Loucy (cell line): ENCODE measurements at regions not wholly inside any gene's neighbourhood (a gene's known extent, or its start where the extent isn't known, plus 50 kb on each side); places are given as distances from the start of the nearest gene placed in this dataset.

ENCODE experiments used
- H2AFZ ChIP-seq: fragments of 200-600 bp; sonication (generic); 2 replicates; pipeline ENCODE4 v1.6.0; 2016; ENCODE audit warnings: antibody characterized with exemption, mild to moderate bottlenecking, low read length, moderate library complexity
- H3F3A ChIP-seq: fragments of 200-600 bp; 2 replicates; pipeline ENCODE4 v1.6.0; 2016; ENCODE audit warnings: antibody characterized with exemption, low read depth, mild to moderate bottlenecking
- H3K27me3 ChIP-seq: fragments of 200-600 bp; sonication (generic); 2 replicates; pipeline ENCODE4 v1.6.1; 2014; ENCODE audit warnings: low read length, mild to moderate bottlenecking; ENCODE audit not compliant: insufficient read depth, poor library complexity, severe bottlenecking
- H3K36me3 ChIP-seq: fragments of 200-600 bp; sonication (generic); 2 replicates; pipeline ENCODE4 v1.6.1; 2016; ENCODE audit warnings: low read length; ENCODE audit not compliant: insufficient read depth
- H3K4me1 ChIP-seq: fragments of 200-600 bp; sonication (generic); 2 replicates; pipeline ENCODE4 v1.5.1; 2014; ENCODE audit warnings: low read length, mild to moderate bottlenecking; ENCODE audit not compliant: insufficient read depth, poor library complexity, severe bottlenecking
- H3K4me2 ChIP-seq: fragments of 200-600 bp; sonication (generic); 2 replicates; pipeline ENCODE4 v1.6.0; 2014; ENCODE audit warnings: antibody characterized with exemption, low read length, low read depth, mild to moderate bottlenecking; ENCODE audit not compliant: poor library complexity, severe bottlenecking
- H3K4me3 ChIP-seq: fragments of 200-600 bp; sonication (generic); 2 replicates; pipeline ENCODE4 v1.5.1; 2014; ENCODE audit warnings: low read length, mild to moderate bottlenecking, mixed read lengths; ENCODE audit not compliant: poor library complexity, severe bottlenecking
- H3K79me2 ChIP-seq: fragments of 200-600 bp; sonication (generic); 2 replicates; pipeline ENCODE4 v1.6.1; 2014; ENCODE audit warnings: low read length; ENCODE audit not compliant: insufficient read depth
- H3K9ac ChIP-seq: fragments of 200-600 bp; sonication (generic); 2 replicates; pipeline ENCODE4 v1.6.0; 2014; ENCODE audit warnings: mild to moderate bottlenecking, low read depth, low read length, moderate library complexity; ENCODE audit not compliant: poor library complexity, severe bottlenecking
- H3K9me2 ChIP-seq: fragments of 200-600 bp; sonication (generic); replicated peaks from 2 replicates; pipeline ENCODE4 v1.6.1; 2016; ENCODE audit warnings: low read depth, low read length, mixed read lengths
- H3K9me3 ChIP-seq: fragments of 200-600 bp; sonication (generic); 2 replicates; pipeline ENCODE4 v1.6.1; 2014; ENCODE audit warnings: mild to moderate bottlenecking, antibody characterized with exemption, low read length, low read depth; ENCODE audit not compliant: insufficient read depth
- H4K20me1 ChIP-seq: fragments of 200-600 bp; sonication (generic); 2 replicates; pipeline ENCODE4 v1.6.0; 2014; ENCODE audit warnings: antibody characterized with exemption, low read length, mild to moderate bottlenecking; ENCODE audit not compliant: insufficient read depth, poor library complexity, severe bottlenecking
- CTCF ChIP-seq: fragments of 200-600 bp; sonication (generic); conservative IDR thresholded peaks from 2 replicates; pipeline ENCODE4 v1.5.1; 2014; ENCODE audit warnings: mild to moderate bottlenecking, antibody characterized with exemption, low read length
- EZH2phosphoT487 ChIP-seq: fragments of 200-600 bp; IDR thresholded peaks from 2 replicates; pipeline ENCODE4 v1.6.1; 2018; ENCODE audit warnings: antibody characterized with exemption, mild to moderate bottlenecking, moderate library complexity, borderline replicate concordance

- TF ChIP-seq CTCF (no peak), EZH2phosphoT487 (no peak)
- Histone ChIP-seq H3K9ac (no peak overlapping the region), H4K20me1 (no peaks in the 10 kb centered on the region), H3K9me3 (no peaks in the 10 kb centered on the region), H3K27me3 (no peaks in the 10 kb centered on the region), H3K9me2 (no peaks in the 10 kb centered on the region), H3K4me1 (no peaks in the 10 kb centered on the region), H3K4me3 (no peak overlapping the region), H3K79me2 (no peaks in the 10 kb centered on the region), H3K36me3 (no peaks in the 10 kb centered on the region), H3K4me2 (no peak overlapping the region), H3F3A (no peaks in the 10 kb centered on the region), H2AFZ (no peak overlapping the region)
These were observed 467.3 kb upstream of the MBL2 start for GRCh38 chr10:53239873-53240272.

GRCh38 chr10:53236941-53237340 lies 464.4 kb upstream of the MBL2 start:
- Histone ChIP-seq H3K4me1 (no peaks in the 10 kb centered on the region), H3K27me3 (no peaks in the 10 kb centered on the region), H3K4me2 (no peak overlapping the region), H3K4me3 (no peak overlapping the region), H3K9ac (no peak overlapping the region), H3K36me3 (no peaks in the 10 kb centered on the region), H3K9me3 (no peaks in the 10 kb centered on the region), H2AFZ (no peak overlapping the region), H4K20me1 (no peaks in the 10 kb centered on the region), H3K9me2 (no peaks in the 10 kb centered on the region), H3F3A (no peaks in the 10 kb centered on the region), H3K79me2 (no peaks in the 10 kb centered on the region)
- TF ChIP-seq CTCF, result no peak
- TF ChIP-seq EZH2phosphoT487, result no peak

- no peaks in the 10 kb centered on the region for H4K20me1 ChIP-seq
- H3K9me2 ChIP-seq, result no peaks in the 10 kb centered on the region
- no peak overlapping the region for H3K9ac ChIP-seq
- H3K9me3 ChIP-seq, result no peaks in the 10 kb centered on the region
- H3K27me3 ChIP-seq, result no peaks in the 10 kb centered on the region
- H2AFZ ChIP-seq, result no peak overlapping the region
- H3K4me2 ChIP-seq, result no peak overlapping the region
- no peaks in the 10 kb centered on the region for H3K4me1 ChIP-seq
- TF ChIP-seq EZH2phosphoT487, result no peak
- no peak for TF ChIP-seq CTCF
- H3K4me3 ChIP-seq, result no peak overlapping the region
- no peaks in the 10 kb centered on the region for H3K36me3 ChIP-seq
- H3F3A ChIP-seq, result no peaks in the 10 kb centered on the region
- H3K79me2 ChIP-seq, result no peaks in the 10 kb centered on the region
These were observed 461.2 kb upstream of the MBL2 start for GRCh38 chr10:53233749-53234148.
